Uterus (tissue), 3 donors: ENCODE measurements at regions not wholly inside any gene's neighbourhood (a gene's known extent, or its start where the extent isn't known, plus 50 kb on each side); places are given as distances from the start of the nearest gene placed in this dataset.

ENCODE experiments used
- DNase-seq, 2 donors: peaks; one replicate each; pipeline ENCODE4 v3.0.0-alpha.2; 2019 to 2020
- H3K27ac ChIP-seq, 2 donors: fragments of 200-600 bp; sonication (generic); 1 replicate in 1 of 2; 2 replicates in 1 of 2; pipeline ENCODE4 v1.5.1; 2016 to 2018
- H3K27me3 ChIP-seq, 2 donors: fragments of 200-600 bp; sonication (generic); one replicate each; pipeline ENCODE4 v1.5.1; 2018 to 2019; ENCODE audit warnings: control low read depth in 1 of 2
- H3K36me3 ChIP-seq, 2 donors: fragments of 200-600 bp; sonication (generic); one replicate each; pipeline ENCODE4 v1.5.1; 2019; ENCODE audit warnings: control low read depth in 1 of 2
- H3K4me1 ChIP-seq, 2 donors: fragments of 200-600 bp; sonication (generic); one replicate each; pipeline ENCODE4 v1.5.1; 2018 to 2019; ENCODE audit warnings: control low read depth in 1 of 2
- H3K4me3 ChIP-seq, 2 donors: fragments of 200-600 bp; sonication (generic); 1 replicate in 1 of 2; 2 replicates in 1 of 2; pipeline ENCODE4 v1.5.1; 2018 to 2019; ENCODE audit warnings: mild to moderate bottlenecking in 1 of 2
- H3K9me3 ChIP-seq, 2 donors: fragments of 200-600 bp; sonication (generic); one replicate each; pipeline ENCODE4 v1.5.1; 2019; ENCODE audit warnings: control low read depth in 1 of 2
- CTCF ChIP-seq, 4 experiments: fragments of 200-600 bp in 2 of 4; fragments of 450-650 bp in 2 of 4; sonication (generic) in 2 of 4; IDR thresholded peaks; one replicate each; pipeline ENCODE4 v1.5.1; 2016 to 2019; ENCODE audit warnings: antibody characterized with exemption in 4 of 4, mild to moderate bottlenecking in 2 of 4, moderate library complexity in 1 of 4
- POLR2A ChIP-seq, 2 donors: fragments of 450-650 bp; IDR thresholded peaks; one replicate each; pipeline ENCODE4 v1.6.1; 2016; ENCODE audit warnings: antibody characterized with exemption in 2 of 2, mild to moderate bottlenecking in 1 of 2, moderate library complexity in 1 of 2
- intact Hi-C: fragments of 100-400 bp; cut with DNase I; formaldehyde crosslinking; loops from one replicate; pipeline ENCODE4 v1.15.1; 2023; ENCODE audit warnings: low total_unique reads
- donor health status: DM: yes; HTN: yes; CAD: no.

- H3K27ac ChIP-seq: no peak overlapping the region
- peaks cover 0 to 4% of the 10 kb centered on the region in 2 donors for H3K9me3 ChIP-seq
- TF ChIP-seq CTCF (IDR thresholded peaks at IDR 0.05) (no peak), POLR2A (IDR thresholded peaks at IDR 0.05) (no peak)
- H3K36me3 ChIP-seq: no peaks in the 10 kb centered on the region
- intact Hi-C loops: no loop called here
- H3K4me1 ChIP-seq: no peaks in the 10 kb centered on the region
- no peak overlapping the region for H3K4me3 ChIP-seq
- H3K27me3 ChIP-seq: no peaks in the 10 kb centered on the region
- no peak for DNase-seq
These were observed 183.7 kb upstream of the RRP15 start for GRCh38 chr1:218101409-218101808.

- H3K9me3 ChIP-seq: no peaks in the 10 kb centered on the region
- H3K36me3 ChIP-seq: no peaks in the 10 kb centered on the region
- no peak for DNase-seq
- no peak overlapping the region for H3K27ac ChIP-seq
- intact Hi-C loops: no loop called here
- TF ChIP-seq POLR2A (IDR thresholded peaks at IDR 0.05) (no peak), CTCF (IDR thresholded peaks at IDR 0.05) (no peak)
- H3K4me3 ChIP-seq: no peak overlapping the region
- H3K27me3 ChIP-seq: no peaks in the 10 kb centered on the region
- H3K4me1 ChIP-seq: no peaks in the 10 kb centered on the region
These were observed 177.1 kb upstream of the RRP15 start for GRCh38 chr1:218108034-218108433.

GRCh38 chr1:218112862-218113261 lies 172.2 kb upstream of the RRP15 start:
- no peak for TF ChIP-seq CTCF (IDR thresholded peaks at IDR 0.05)
- no peaks in the 10 kb centered on the region for H3K4me1 ChIP-seq
- H3K36me3 ChIP-seq: no peaks in the 10 kb centered on the region
- no peaks in the 10 kb centered on the region for H3K27me3 ChIP-seq
- no peak overlapping the region for H3K27ac ChIP-seq
- intact Hi-C loops: no loop called here
- no peaks in the 10 kb centered on the region for H3K9me3 ChIP-seq
- H3K4me3 ChIP-seq: no peak overlapping the region
- no peak for DNase-seq

GRCh38 chr1:218123968-218124367 lies 161.1 kb upstream of the RRP15 start:
- Histone ChIP-seq H3K9me3 (no peaks in the 10 kb centered on the region), H3K4me3 (no peak overlapping the region), H3K4me1 (no peaks in the 10 kb centered on the region), H3K27me3 (no peaks in the 10 kb centered on the region), H3K27ac (no peak overlapping the region), H3K36me3 (no peaks in the 10 kb centered on the region)
- intact Hi-C loops: no loop called here
- no peak for DNase-seq
- TF ChIP-seq POLR2A (IDR thresholded peaks at IDR 0.05) (no peak), CTCF (IDR thresholded peaks at IDR 0.05) (no peak)

- DNase-seq: no peak
- TF ChIP-seq CTCF (IDR thresholded peaks at IDR 0.05) (no peak), POLR2A (IDR thresholded peaks at IDR 0.05) (no peak)
- no peak overlapping the region for H3K27ac ChIP-seq
- H3K27me3 ChIP-seq: no peaks in the 10 kb centered on the region
- no peaks in the 10 kb centered on the region for H3K9me3 ChIP-seq
- H3K4me3 ChIP-seq: no peak overlapping the region
- intact Hi-C loops: no loop called here
- H3K4me1 ChIP-seq: no peaks in the 10 kb centered on the region
- no peaks in the 10 kb centered on the region for H3K36me3 ChIP-seq
These were observed 149.7 kb upstream of the RRP15 start for GRCh38 chr1:218135371-218135770.
